Upper lobe of left lung (tissue), 6 donors: ENCODE measurements at regions not wholly inside any gene's neighbourhood (a gene's known extent, or its start where the extent isn't known, plus 50 kb on each side); places are given as distances from the start of the nearest gene placed in this dataset.

ENCODE experiments used
- ATAC-seq, 2 donors: fragments of 200-7000 bp; cut with Tn5 transposase; one replicate each; pipeline ENCODE4 v1.9.1; 2022; ENCODE audit warnings: mild to moderate bottlenecking in 2 of 2, moderate library complexity in 2 of 2; ENCODE audit not compliant: low FRiP score in 2 of 2
- DNase-seq, 2 donors: peaks; one replicate each; pipeline ENCODE4 v3.0.0-alpha.2; 2019 to 2020
- H3K27ac ChIP-seq, 4 donors: fragments of 200-600 bp; sonication (generic); one replicate each; pipeline ENCODE4 v1.5.1; 2016 to 2019
- H3K27me3 ChIP-seq, 4 donors: fragments of 200-600 bp; sonication (generic); one replicate each; pipeline ENCODE4 v1.5.1; 2017 to 2019
- H3K36me3 ChIP-seq, 4 donors: fragments of 200-600 bp; sonication (generic); one replicate each; pipeline ENCODE4 v1.5.1; 2016 to 2019
- H3K4me1 ChIP-seq, 4 donors: fragments of 200-600 bp; sonication (generic); one replicate each; pipeline ENCODE4 v1.5.1; 2018 to 2019
- H3K4me3 ChIP-seq, 4 donors: fragments of 200-600 bp; sonication (generic); one replicate each; pipeline ENCODE4 v1.5.1; 2017 to 2019; ENCODE audit warnings: mild to moderate bottlenecking in 2 of 4, moderate library complexity in 1 of 4
- H3K9me3 ChIP-seq, 4 donors: fragments of 200-600 bp; sonication (generic); one replicate each; pipeline ENCODE4 v1.5.1; 2018 to 2019
- CTCF ChIP-seq, 6 experiments: fragments of 450-650 bp in 4 of 6; fragments of 200-600 bp in 2 of 6; sonication (generic) in 2 of 6; IDR thresholded peaks; one replicate each; pipeline ENCODE4 v1.5.1; 2016 to 2019; ENCODE audit warnings: antibody characterized with exemption in 6 of 6
- EP300 ChIP-seq, 4 donors: sonication (generic); formaldehyde crosslinking; IDR thresholded peaks; one replicate each; pipeline ENCODE4 v1.5.1; 2017; ENCODE audit warnings: antibody characterized with exemption in 4 of 4, control low read depth in 2 of 4
- POLR2A ChIP-seq, 4 donors: fragments of 450-650 bp; IDR thresholded peaks; one replicate each; pipeline ENCODE4 v1.5.1; 2016 to 2017; ENCODE audit warnings: antibody characterized with exemption in 4 of 4, mild to moderate bottlenecking in 2 of 4
- POLR2AphosphoS5 ChIP-seq, 2 donors: sonication (generic); formaldehyde crosslinking; IDR thresholded peaks; one replicate each; pipeline ENCODE4 v1.5.1; 2017; ENCODE audit warnings: antibody characterized with exemption in 2 of 2
- WGBS, 2 donors: methylation state at CpG; one replicate each; pipeline ENCODE4 v1.1.5; 2017 to 2018; 5-methylcytosine and 5-hydroxymethylcytosine counted together
- donor health status: DM: no; HTN: no; CAD: no; lungs with moderate emphysema.
- donor health status: DM: no; HTN: yes; CAD: no; lungs with severe emphysema.

- no peak for TF ChIP-seq EP300 (IDR thresholded peaks at IDR 0.05)
- TF ChIP-seq POLR2AphosphoS5 (IDR thresholded peaks at IDR 0.05), result no peak
- no peak for TF ChIP-seq CTCF (IDR thresholded peaks at IDR 0.05)
- peak in 1 of 4 donors; percentile 18 for TF ChIP-seq POLR2A (IDR thresholded peaks at IDR 0.05)
- peaks cover 0 to 21% (median 7%) of the 10 kb centered on the region in 4 donors for H3K4me1 ChIP-seq
- peak overlapping the region in 2 of 4 donors; percentile 30 to 77 for H3K27ac ChIP-seq
- no peak overlapping the region for H3K4me3 ChIP-seq
- DNase-seq, result no peak
- no peaks in the 10 kb centered on the region for H3K9me3 ChIP-seq
- no peaks in the 10 kb centered on the region for H3K36me3 ChIP-seq
- WGBS, 2 donors, result 56 to 70% methylated on average over 2 of the region's 2 CpGs
- no peaks in the 10 kb centered on the region for H3K27me3 ChIP-seq
- peak in 1 of 2 donors; percentile 76 for ATAC-seq
Observed at GRCh38 chr5:34511915-34512314, 144.2 kb upstream of the RAI14 start.

GRCh38 chr5:34516166-34516565 lies 140.0 kb upstream of the RAI14 start:
- Histone ChIP-seq H3K27ac (no peak overlapping the region), H3K4me1 (peaks cover 0 to 11% (median 0%) of the 10 kb centered on the region in 4 donors), H3K4me3 (no peak overlapping the region), H3K36me3 (no peaks in the 10 kb centered on the region), H3K27me3 (no peaks in the 10 kb centered on the region), H3K9me3 (no peaks in the 10 kb centered on the region)
- TF ChIP-seq POLR2A (IDR thresholded peaks at IDR 0.05), result no peak
- no peak for TF ChIP-seq EP300 (IDR thresholded peaks at IDR 0.05)
- no peak for TF ChIP-seq CTCF (IDR thresholded peaks at IDR 0.05)
- no peak for TF ChIP-seq POLR2AphosphoS5 (IDR thresholded peaks at IDR 0.05)
- 76 to 94% methylated on average over 1 of the region's 1 CpG for WGBS, 2 donors
- ATAC-seq (no peak), DNase-seq (no peak)

- no peak for TF ChIP-seq POLR2AphosphoS5 (IDR thresholded peaks at IDR 0.05)
- TF ChIP-seq EP300 (IDR thresholded peaks at IDR 0.05), result no peak
- TF ChIP-seq CTCF (IDR thresholded peaks at IDR 0.05), result no peak
- no peak for TF ChIP-seq POLR2A (IDR thresholded peaks at IDR 0.05)
- DNase-seq, result no peak
- Histone ChIP-seq H3K36me3 (no peaks in the 10 kb centered on the region), H3K27ac (no peak overlapping the region), H3K9me3 (no peaks in the 10 kb centered on the region), H3K4me1 (peaks cover 0 to 7% (median 2%) of the 10 kb centered on the region in 4 donors), H3K27me3 (no peaks in the 10 kb centered on the region), H3K4me3 (no peak overlapping the region)
- no peak for ATAC-seq
- 88 to 89% methylated on average over 6 of the region's 6 CpGs for WGBS, 2 donors
Observed at GRCh38 chr5:34516686-34517085, 139.4 kb upstream of the RAI14 start.

GRCh38 chr5:34517249-34517648 lies 138.9 kb upstream of the RAI14 start:
- no peak overlapping the region for H3K27ac ChIP-seq
- TF ChIP-seq EP300 (IDR thresholded peaks at IDR 0.05) (no peak), CTCF (IDR thresholded peaks at IDR 0.05) (no peak), POLR2A (IDR thresholded peaks at IDR 0.05) (no peak), POLR2AphosphoS5 (IDR thresholded peaks at IDR 0.05) (no peak)
- no peaks in the 10 kb centered on the region for H3K9me3 ChIP-seq
- no peaks in the 10 kb centered on the region for H3K27me3 ChIP-seq
- no peak overlapping the region for H3K4me3 ChIP-seq
- peaks cover 0 to 5% (median 2%) of the 10 kb centered on the region in 4 donors for H3K4me1 ChIP-seq
- ATAC-seq (no peak), DNase-seq (no peak)
- no peaks in the 10 kb centered on the region for H3K36me3 ChIP-seq
- WGBS, 2 donors, result 34 to 35% methylated on average over 2 of the region's 2 CpGs

- WGBS, 2 donors, result 29 to 30% methylated on average over 3 of the region's 3 CpGs
- ATAC-seq, result no peak
Observed at GRCh38 chr5:34519489-34520220, 136.5 kb upstream of the RAI14 start.

More at GRCh38 chr5:34519489-34520220, 136.5 kb upstream of the RAI14 start:
- TF ChIP-seq EP300 (IDR thresholded peaks at IDR 0.05) (no peak), POLR2A (IDR thresholded peaks at IDR 0.05) (no peak), POLR2AphosphoS5 (IDR thresholded peaks at IDR 0.05) (no peak), CTCF (IDR thresholded peaks at IDR 0.05) (no peak)
- H3K9me3 ChIP-seq, result no peaks in the 10 kb centered on the region
- no peak for DNase-seq
- no peaks in the 10 kb centered on the region for H3K27me3 ChIP-seq
- H3K4me1 ChIP-seq, result peaks cover 0 to 23% (median 9%) of the 10 kb centered on the region in 4 donors
- no peak overlapping the region for H3K27ac ChIP-seq
- H3K4me3 ChIP-seq, result no peak overlapping the region
- H3K36me3 ChIP-seq, result no peaks in the 10 kb centered on the region
